HCT116 (cell line): ENCODE measurements at regions not wholly inside any gene's neighbourhood (a gene's known extent, or its start where the extent isn't known, plus 50 kb on each side); places are given as distances from the start of the nearest gene placed in this dataset.

ENCODE experiments used
- ATAC-seq: fragments of 200-7000 bp; cut with Tn5 transposase; 2 replicates; pipeline ENCODE4 v1.9.1; 2020; ENCODE audit warnings: mild to moderate bottlenecking, moderate library complexity
- BruUV-seq: library from RNA; stranded (reverse); fragments of 400-500 nt; replicated peaks from 2 replicates; lab custom pipeline; 2021; lab: Mats Ljungman, UMichigan
- CTCF ChIA-PET: fragments of 300-600 bp; sonication (Branson Sonifier 250); formaldehyde crosslinking; loops from one replicate; lab custom pipeline; 2021; ENCODE audit warnings: antibody characterized with exemption; lab: Charles Lee
- POLR2A ChIA-PET: fragments of 300-600, 350-600 bp; sonication (Branson Sonifier 250); formaldehyde crosslinking; loops from one replicate; lab custom pipeline; 2021; ENCODE audit warnings: antibody characterized with exemption; lab: Charles Lee
- RAD21 ChIA-PET, 2 experiments: fragments of 300-600 bp; sonication (Branson Sonifier 250); formaldehyde crosslinking; loops; one replicate each; lab custom pipeline; 2023; ENCODE audit warnings: low total read pairs in 2 of 2; ENCODE audit not compliant: uncharacterized antibody in 2 of 2, unreplicated experiment in 2 of 2, low non-redundant PET in 1 of 2; lab: Charles Lee
- DNase-seq: peaks from one replicate; pipeline ENCODE4 v3.0.0-alpha.2; 2010; ENCODE audit warnings: low read depth, low spot score
- H2AFZ ChIP-seq: fragments of 200-600 bp; shearing (Covaris generic), sonication (generic); 2 replicates; pipeline ENCODE4 v1.6.1; 2017; ENCODE audit warnings: low read depth, mixed run types, mixed read lengths, antibody characterized with exemption, low read length; ENCODE audit not compliant: poor library complexity, severe bottlenecking
- H3K27ac ChIP-seq: 2 replicates; pipeline ENCODE4 v1.5.1; 2012; ENCODE audit warnings: low read depth, low read length
- H3K27me3 ChIP-seq: fragments of 200-600 bp; sonication (generic); 2 replicates; pipeline ENCODE4 v1.6.1; 2016; ENCODE audit warnings: mixed run types, low read length, mixed read lengths; ENCODE audit not compliant: insufficient read depth
- H3K36me3 ChIP-seq, 2 experiments: fragments of 200-500 bp in 1 of 2; fragments of 200-600 bp in 1 of 2; sonication (Bioruptor generic) in 1 of 2; sonication (generic) in 1 of 2; 2 replicates each; pipeline versions ENCODE4 v1.5.1 to v1.6.1; 2014 to 2016; ENCODE audit warnings: low read length in 2 of 2, inconsistent platforms in 1 of 2, mixed read lengths in 1 of 2, mixed run types in 1 of 2; ENCODE audit not compliant: insufficient read depth in 2 of 2, control insufficient read depth in 1 of 2
- H3K4me1 ChIP-seq, 2 experiments: fragments of 200-600 bp in 1 of 2; sonication (generic) in 1 of 2; 2 replicates each; pipeline versions ENCODE4 v1.5.1 to v1.6.1; 2012 to 2017; ENCODE audit warnings: low read length in 2 of 2, inconsistent platforms in 1 of 2, mild to moderate bottlenecking in 1 of 2, mixed read lengths in 1 of 2, mixed run types in 1 of 2, moderate library complexity in 1 of 2; ENCODE audit not compliant: insufficient read depth in 2 of 2, control insufficient read depth in 1 of 2
- H3K4me2 ChIP-seq: fragments of 200-600 bp; sonication (generic); 2 replicates; pipeline ENCODE4 v1.6.1; 2017; ENCODE audit warnings: mixed run types, low read length, mixed read lengths
- H3K4me3 ChIP-seq, 2 experiments: fragments of 200-600 bp in 1 of 2; sonication (generic) in 1 of 2; replicated peaks in 1 of 2; 2 replicates each; pipeline ENCODE4 v1.5.1; 2011 to 2016; ENCODE audit warnings: low read length in 2 of 2, control low read depth in 1 of 2, low read depth in 1 of 2, mild to moderate bottlenecking in 1 of 2, mixed read lengths in 1 of 2, mixed run types in 1 of 2
- H3K79me2 ChIP-seq: fragments of 200-600 bp; sonication (generic); 2 replicates; pipeline ENCODE4 v1.6.1; 2017; ENCODE audit warnings: mild to moderate bottlenecking, mixed run types, low read length, moderate library complexity, mixed read lengths; ENCODE audit not compliant: insufficient read depth
- H3K9ac ChIP-seq: fragments of 200-600 bp; sonication (generic); 2 replicates; pipeline ENCODE4 v1.6.1; 2016; ENCODE audit warnings: low read length, mixed read lengths
- H3K9me2 ChIP-seq: fragments of 200-600 bp; sonication (generic), shearing (Covaris generic); 2 replicates; pipeline ENCODE4 v1.6.1; 2017; ENCODE audit warnings: mixed run types, mild to moderate bottlenecking, moderate library complexity; ENCODE audit not compliant: insufficient read depth
- H3K9me3 ChIP-seq, 2 experiments: fragments of 200-500 bp in 1 of 2; fragments of 200-600 bp in 1 of 2; sonication (Bioruptor generic) in 1 of 2; sonication (generic) in 1 of 2; 2 replicates each; pipeline ENCODE4 v1.6.1; 2014 to 2017; ENCODE audit warnings: low read length in 2 of 2, mixed read lengths in 2 of 2, inconsistent platforms in 1 of 2, low read depth in 1 of 2, mild to moderate bottlenecking in 1 of 2, mixed run types in 1 of 2, moderate library complexity in 1 of 2; ENCODE audit not compliant: control insufficient read depth in 1 of 2, insufficient read depth in 1 of 2
- H4K20me1 ChIP-seq: fragments of 200-600 bp; sonication (generic), shearing (Covaris generic); 2 replicates; pipeline ENCODE4 v1.6.1; 2017; ENCODE audit warnings: mixed run types, mild to moderate bottlenecking, moderate library complexity; ENCODE audit not compliant: insufficient read depth
- ATF3 ChIP-seq: IDR thresholded peaks from 2 replicates; pipeline ENCODE4 v1.6.1; 2012
- CBX3 ChIP-seq: IDR thresholded peaks from 2 replicates; pipeline ENCODE4 v1.6.1; 2012; ENCODE audit warnings: low read depth
- CEBPB ChIP-seq: IDR thresholded peaks from 2 replicates; pipeline ENCODE4 v1.6.1; 2012; ENCODE audit warnings: low read depth
- EZH2 ChIP-seq: fragments of 200-600 bp; sonication (generic); IDR thresholded peaks from 2 replicates; pipeline ENCODE4 v1.6.1; 2017; ENCODE audit warnings: antibody characterized with exemption, mixed run types
- JUND ChIP-seq: IDR thresholded peaks from 2 replicates; pipeline ENCODE4 v1.6.1; 2012
- POLR2A ChIP-seq: IDR thresholded peaks from 2 replicates; pipeline ENCODE4 v1.7.0; 2011; ENCODE audit warnings: borderline replicate concordance; ENCODE audit not compliant: insufficient read depth, insufficient read length; ENCODE audit errors: extremely low read depth
- POLR2AphosphoS5 ChIP-seq: IDR thresholded peaks from 2 replicates; pipeline ENCODE4 v1.6.1; 2011; ENCODE audit warnings: mild to moderate bottlenecking, low read depth, low read length, moderate library complexity
- RAD21 ChIP-seq: IDR thresholded peaks from 2 replicates; pipeline ENCODE4 v1.6.1; 2012; ENCODE audit warnings: low read depth, mild to moderate bottlenecking
- SIN3A ChIP-seq: IDR thresholded peaks from 2 replicates; pipeline ENCODE4 v1.6.1; 2012; ENCODE audit warnings: low read depth
- SRF ChIP-seq: IDR thresholded peaks from 2 replicates; pipeline ENCODE4 v1.6.1; 2012; ENCODE audit warnings: low read depth
- ZNF274 ChIP-seq: fragments of 200-500 bp; sonication (Bioruptor generic); IDR thresholded peaks from 2 replicates; pipeline ENCODE4 v1.6.1; 2014; ENCODE audit warnings: mild to moderate bottlenecking, low read depth, low read length, inconsistent platforms
- intact Hi-C: fragments of 100-400 bp; cut with micrococcal nuclease; formaldehyde crosslinking; loops from 2 replicates; pipeline ENCODE4 v1.10.0; 2022
- TF ChIP-seq, protein P1 (sequence below): IDR thresholded peaks from 2 replicates; pipeline ENCODE4 v1.6.1; 2011; ENCODE audit warnings: mild to moderate bottlenecking, low read length, moderate library complexity; ENCODE audit not compliant: insufficient replicate concordance; ENCODE audit errors: extremely low read depth
- TF ChIP-seq, protein P2 (sequence below): IDR thresholded peaks from 2 replicates; pipeline ENCODE4 v1.6.1; 2012; ENCODE audit warnings: low read depth

DNA sequence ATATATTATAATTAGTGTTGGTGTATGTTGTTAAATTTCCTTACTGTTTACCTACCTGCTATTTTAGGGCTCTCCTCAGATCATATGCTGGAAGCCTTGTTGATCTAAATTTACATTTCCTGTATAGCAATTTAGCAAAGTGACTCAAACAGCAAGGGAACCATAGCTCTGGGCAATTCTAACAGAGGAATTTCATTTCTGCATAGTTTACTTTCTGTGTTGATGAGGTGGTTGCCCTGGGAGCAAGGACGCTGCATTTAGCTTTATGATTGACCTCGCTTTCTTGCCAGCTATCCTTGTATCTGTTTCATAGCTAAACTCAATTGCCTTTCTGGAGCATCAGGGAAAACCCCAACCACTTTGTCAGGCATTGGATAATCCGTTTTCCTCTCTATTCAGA lies 810.8 kb downstream of the GRIK2 start:
- no peaks in the 10 kb centered on the region for H3K4me1 ChIP-seq
- H3K9ac ChIP-seq: no peak overlapping the region
- ChIA-PET RAD21 (no interaction called here), CTCF (no interaction called here), POLR2A (no interaction called here)
- 0 out of 4 replicates have a peak, but pooled peaks cover 0 to 3% of the 10 kb centered on the region in 2 experiments for H3K9me3 ChIP-seq
- H3K27ac ChIP-seq: no peak overlapping the region
- no peak overlapping the region for H2AFZ ChIP-seq
- no peaks in the 10 kb centered on the region for H3K36me3 ChIP-seq
- DNase-seq (no peak), ATAC-seq (no peak)
- H3K79me2 ChIP-seq: no peaks in the 10 kb centered on the region
- no peaks in the 10 kb centered on the region for H3K9me2 ChIP-seq
- no peaks in the 10 kb centered on the region for H3K27me3 ChIP-seq
- no peaks in the 10 kb centered on the region for H4K20me1 ChIP-seq
- no peak overlapping the region for H3K4me2 ChIP-seq
- BruUV-seq: no TSS peak
- TF ChIP-seq EZH2 (no peak), ATF3 (no peak), POLR2A (no peak), CEBPB (no peak), RAD21 (no peak), CBX3 (no peak), JUND (no peak), SIN3A (no peak), POLR2AphosphoS5 (no peak), ZNF274 (no peak), SRF (no peak)
- TF ChIP-seq, protein P1, sequence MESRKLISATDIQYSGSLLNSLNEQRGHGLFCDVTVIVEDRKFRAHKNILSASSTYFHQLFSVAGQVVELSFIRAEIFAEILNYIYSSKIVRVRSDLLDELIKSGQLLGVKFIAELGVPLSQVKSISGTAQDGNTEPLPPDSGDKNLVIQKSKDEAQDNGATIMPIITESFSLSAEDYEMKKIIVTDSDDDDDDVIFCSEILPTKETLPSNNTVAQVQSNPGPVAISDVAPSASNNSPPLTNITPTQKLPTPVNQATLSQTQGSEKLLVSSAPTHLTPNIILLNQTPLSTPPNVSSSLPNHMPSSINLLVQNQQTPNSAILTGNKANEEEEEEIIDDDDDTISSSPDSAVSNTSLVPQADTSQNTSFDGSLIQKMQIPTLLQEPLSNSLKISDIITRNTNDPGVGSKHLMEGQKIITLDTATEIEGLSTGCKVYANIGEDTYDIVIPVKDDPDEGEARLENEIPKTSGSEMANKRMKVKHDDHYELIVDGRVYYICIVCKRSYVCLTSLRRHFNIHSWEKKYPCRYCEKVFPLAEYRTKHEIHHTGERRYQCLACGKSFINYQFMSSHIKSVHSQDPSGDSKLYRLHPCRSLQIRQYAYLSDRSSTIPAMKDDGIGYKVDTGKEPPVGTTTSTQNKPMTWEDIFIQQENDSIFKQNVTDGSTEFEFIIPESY: no peak
- TF ChIP-seq, protein P2, sequence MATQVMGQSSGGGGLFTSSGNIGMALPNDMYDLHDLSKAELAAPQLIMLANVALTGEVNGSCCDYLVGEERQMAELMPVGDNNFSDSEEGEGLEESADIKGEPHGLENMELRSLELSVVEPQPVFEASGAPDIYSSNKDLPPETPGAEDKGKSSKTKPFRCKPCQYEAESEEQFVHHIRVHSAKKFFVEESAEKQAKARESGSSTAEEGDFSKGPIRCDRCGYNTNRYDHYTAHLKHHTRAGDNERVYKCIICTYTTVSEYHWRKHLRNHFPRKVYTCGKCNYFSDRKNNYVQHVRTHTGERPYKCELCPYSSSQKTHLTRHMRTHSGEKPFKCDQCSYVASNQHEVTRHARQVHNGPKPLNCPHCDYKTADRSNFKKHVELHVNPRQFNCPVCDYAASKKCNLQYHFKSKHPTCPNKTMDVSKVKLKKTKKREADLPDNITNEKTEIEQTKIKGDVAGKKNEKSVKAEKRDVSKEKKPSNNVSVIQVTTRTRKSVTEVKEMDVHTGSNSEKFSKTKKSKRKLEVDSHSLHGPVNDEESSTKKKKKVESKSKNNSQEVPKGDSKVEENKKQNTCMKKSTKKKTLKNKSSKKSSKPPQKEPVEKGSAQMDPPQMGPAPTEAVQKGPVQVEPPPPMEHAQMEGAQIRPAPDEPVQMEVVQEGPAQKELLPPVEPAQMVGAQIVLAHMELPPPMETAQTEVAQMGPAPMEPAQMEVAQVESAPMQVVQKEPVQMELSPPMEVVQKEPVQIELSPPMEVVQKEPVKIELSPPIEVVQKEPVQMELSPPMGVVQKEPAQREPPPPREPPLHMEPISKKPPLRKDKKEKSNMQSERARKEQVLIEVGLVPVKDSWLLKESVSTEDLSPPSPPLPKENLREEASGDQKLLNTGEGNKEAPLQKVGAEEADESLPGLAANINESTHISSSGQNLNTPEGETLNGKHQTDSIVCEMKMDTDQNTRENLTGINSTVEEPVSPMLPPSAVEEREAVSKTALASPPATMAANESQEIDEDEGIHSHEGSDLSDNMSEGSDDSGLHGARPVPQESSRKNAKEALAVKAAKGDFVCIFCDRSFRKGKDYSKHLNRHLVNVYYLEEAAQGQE: no peak
- intact Hi-C loops: no loop called here
- H3K4me3 ChIP-seq: no peak overlapping the region
